WTC11 (cell line): ENCODE measurements at regions not wholly inside any gene's neighbourhood (a gene's known extent, or its start where the extent isn't known, plus 50 kb on each side); places are given as distances from the start of the nearest gene placed in this dataset.

Experiments used
- ATAC-seq: fragments of 200-7000 bp; cut with Tn5 transposase; 2 replicates; pipeline ENCODE4 v1.10.0; 2021; ENCODE audit warnings: mild to moderate bottlenecking, moderate library complexity
- CTCF ChIA-PET: fragments of 300-600 bp; sonication (Branson Sonifier 250); formaldehyde crosslinking; loops from one replicate; lab custom pipeline; 2021; ENCODE audit warnings: antibody characterized with exemption; lab: Charles Lee
- POLR2A ChIA-PET: fragments of 350-600 bp; sonication (Branson Sonifier 250); formaldehyde crosslinking; loops from one replicate; lab custom pipeline; 2021; ENCODE audit warnings: antibody characterized with exemption; lab: Charles Lee
- DNase-seq: peaks from one replicate; pipeline ENCODE4 v3.0.0; 2021; ENCODE audit warnings: low spot score
- H3K27ac Mint-ChIP-seq: 2 replicates; pipeline ENCODE4 v1.8.0; 2021; ENCODE audit warnings: mixed read lengths
- H3K27me3 Mint-ChIP-seq: 2 replicates; pipeline ENCODE4 v1.8.0; 2021; ENCODE audit warnings: low read depth, mild to moderate bottlenecking, moderate library complexity, mixed read lengths
- H3K36me3 Mint-ChIP-seq: 2 replicates; pipeline ENCODE4 v1.8.0; 2021; ENCODE audit warnings: mixed read lengths
- H3K4me1 Mint-ChIP-seq: 2 replicates; pipeline ENCODE4 v1.8.0; 2022; ENCODE audit warnings: mixed read lengths
- H3K4me3 Mint-ChIP-seq: 2 replicates; pipeline ENCODE4 v1.8.0; 2021; ENCODE audit warnings: mild to moderate bottlenecking, moderate library complexity, mixed read lengths
- H3K9me3 Mint-ChIP-seq: 2 replicates; pipeline ENCODE4 v1.8.0; 2021; ENCODE audit warnings: mixed read lengths
- CBFB ChIP-seq: sonication (generic); formaldehyde crosslinking; IDR thresholded peaks from 2 replicates; pipeline ENCODE4 v1.8.1; 2022; ENCODE audit warnings: mild to moderate bottlenecking, low read depth, missing genetic modification reagents
- CREB1 ChIP-seq: sonication (generic); formaldehyde crosslinking; IDR thresholded peaks from 2 replicates; pipeline ENCODE4 v1.8.0; 2023; ENCODE audit warnings: mild to moderate bottlenecking, missing genetic modification reagents
- ETV6 ChIP-seq: sonication (generic); formaldehyde crosslinking; IDR thresholded peaks from 2 replicates; pipeline ENCODE4 v1.8.1; 2022; ENCODE audit warnings: mild to moderate bottlenecking, missing genetic modification reagents
- HMGA2 ChIP-seq: fragments of 250-450 bp; sonication (Bioruptor Pico); IDR thresholded peaks from 2 replicates; pipeline ENCODE4 v1.4.0; 2021; ENCODE audit warnings: mild to moderate bottlenecking, moderate library complexity
- NFATC4 ChIP-seq: fragments of 250-450 bp; sonication (Bioruptor Pico); IDR thresholded peaks from 2 replicates; pipeline ENCODE4 v1.9.0; 2021; ENCODE audit warnings: mild to moderate bottlenecking
- NFE2L1 ChIP-seq: sonication (generic); formaldehyde crosslinking; IDR thresholded peaks from 2 replicates; pipeline ENCODE4 v1.8.1; 2023; ENCODE audit warnings: missing genetic modification reagents
- NR3C1 ChIP-seq: sonication (generic); formaldehyde crosslinking; conservative IDR thresholded peaks from 2 replicates; pipeline ENCODE4 v1.8.1; 2023; ENCODE audit warnings: low read depth, mild to moderate bottlenecking, missing genetic modification reagents
- PRRX2 ChIP-seq: fragments of 250-450 bp; sonication (Bioruptor Pico); IDR thresholded peaks from 2 replicates; pipeline ENCODE4 v1.8.0; 2021; ENCODE audit warnings: mild to moderate bottlenecking
- ZNF138 ChIP-seq: sonication (generic); formaldehyde crosslinking; conservative IDR thresholded peaks from 2 replicates; pipeline ENCODE4 v1.8.1; 2022; ENCODE audit warnings: mild to moderate bottlenecking, moderate library complexity, missing genetic modification reagents
- ZNF232 ChIP-seq: sonication (generic); formaldehyde crosslinking; IDR thresholded peaks from 2 replicates; pipeline ENCODE4 v1.8.0; 2022; ENCODE audit warnings: mild to moderate bottlenecking, missing genetic modification reagents
- ZNF263 ChIP-seq: sonication (generic); formaldehyde crosslinking; IDR thresholded peaks from 2 replicates; pipeline ENCODE4 v1.8.1; 2022; ENCODE audit warnings: low read depth, mild to moderate bottlenecking, moderate library complexity, missing genetic modification reagents
- ZNF416 ChIP-seq: fragments of 250-450 bp; sonication (Bioruptor Pico); IDR thresholded peaks from 2 replicates; pipeline ENCODE4 v1.9.0; 2021; ENCODE audit warnings: mild to moderate bottlenecking, inconsistent platforms
- TF ChIP-seq, protein P1 (sequence below): sonication (generic); formaldehyde crosslinking; IDR thresholded peaks from 2 replicates; pipeline ENCODE4 v1.8.0; 2022; ENCODE audit warnings: mild to moderate bottlenecking, missing genetic modification reagents
- TF ChIP-seq, protein P2 (sequence below): fragments of 250-450 bp; sonication (Bioruptor Pico); IDR thresholded peaks from 2 replicates; pipeline ENCODE4 v1.9.0; 2021; ENCODE audit warnings: mild to moderate bottlenecking
- TF ChIP-seq, protein P3 (sequence below): fragments of 250-450 bp; sonication (Bioruptor Pico); conservative IDR thresholded peaks from 2 replicates; pipeline ENCODE4 v1.9.0; 2021; ENCODE audit warnings: mild to moderate bottlenecking
- TF ChIP-seq, protein P4 (sequence below): sonication (generic); formaldehyde crosslinking; IDR thresholded peaks from 2 replicates; pipeline ENCODE4 v1.8.0; 2022; ENCODE audit warnings: missing genetic modification reagents
- TF ChIP-seq, protein P5 (sequence below): fragments of 250-450 bp; sonication (Bioruptor Pico); IDR thresholded peaks from 2 replicates; pipeline ENCODE4 v1.9.0; 2021; ENCODE audit warnings: moderate library complexity, mild to moderate bottlenecking, inconsistent platforms, borderline replicate concordance
- TF ChIP-seq, protein P6 (sequence below): sonication (generic); formaldehyde crosslinking; IDR thresholded peaks from 2 replicates; pipeline ENCODE4 v1.8.1; 2022; ENCODE audit warnings: low read depth, mild to moderate bottlenecking, moderate library complexity, missing genetic modification reagents, borderline replicate concordance
- TF ChIP-seq, protein P7 (sequence below): sonication (generic); formaldehyde crosslinking; IDR thresholded peaks from 2 replicates; pipeline ENCODE4 v1.8.0; 2022; ENCODE audit warnings: mild to moderate bottlenecking, missing genetic modification reagents

DNA sequence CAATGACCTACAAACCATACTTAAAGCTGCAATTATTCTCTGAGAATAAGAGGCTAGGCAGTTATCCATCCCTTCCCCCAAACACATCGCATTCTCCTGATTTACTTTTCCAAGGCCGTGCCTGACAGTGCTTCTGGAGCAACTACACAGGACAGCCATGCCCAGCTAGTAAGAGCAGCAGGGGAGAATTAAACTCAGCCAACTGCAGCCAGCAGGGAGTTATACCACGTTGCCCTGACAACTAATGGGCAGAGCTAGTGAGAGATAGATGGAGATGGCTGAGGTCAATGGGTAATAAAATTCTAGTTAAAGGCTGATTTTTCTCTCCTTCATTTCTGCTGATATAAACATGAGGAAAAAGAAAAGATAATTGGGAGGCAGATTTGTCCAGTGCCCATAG lies 193.8 kb upstream of the PPP2R3A start:
- no peak for DNase-seq
- Mint-ChIP-seq H3K27me3 (peaks cover 4% of the 10 kb centered on the region; the same call in 1 of the 2 replicates), H3K9me3 (peaks cover 7% of the 10 kb centered on the region), H3K36me3 (no peaks in the 10 kb centered on the region), H3K27ac (no peak overlapping the region), H3K4me1 (0 out of 2 replicates have a peak, but pooled peaks cover 3% of the 10 kb centered on the region), H3K4me3 (no peak overlapping the region)
- ATAC-seq = peak; percentile 50
- ChIA-PET CTCF (no interaction called here), POLR2A (no interaction called here)
- TF ChIP-seq CREB1 (CRISPR knock-in tag) (no peak), NFATC4 (CRISPR knock-in tag) (no peak), CBFB (no peak), ZNF416 (CRISPR knock-in tag) (no peak), ZNF138 (no peak), NFE2L1 (CRISPR knock-in tag) (no peak), HMGA2 (CRISPR knock-in tag) (no peak), NR3C1 (no peak), PRRX2 (CRISPR knock-in tag) (no peak), ZNF232 (CRISPR knock-in tag) (no peak), ZNF263 (no peak), ETV6 (CRISPR knock-in tag) (no peak)
- TF ChIP-seq, protein P1, sequence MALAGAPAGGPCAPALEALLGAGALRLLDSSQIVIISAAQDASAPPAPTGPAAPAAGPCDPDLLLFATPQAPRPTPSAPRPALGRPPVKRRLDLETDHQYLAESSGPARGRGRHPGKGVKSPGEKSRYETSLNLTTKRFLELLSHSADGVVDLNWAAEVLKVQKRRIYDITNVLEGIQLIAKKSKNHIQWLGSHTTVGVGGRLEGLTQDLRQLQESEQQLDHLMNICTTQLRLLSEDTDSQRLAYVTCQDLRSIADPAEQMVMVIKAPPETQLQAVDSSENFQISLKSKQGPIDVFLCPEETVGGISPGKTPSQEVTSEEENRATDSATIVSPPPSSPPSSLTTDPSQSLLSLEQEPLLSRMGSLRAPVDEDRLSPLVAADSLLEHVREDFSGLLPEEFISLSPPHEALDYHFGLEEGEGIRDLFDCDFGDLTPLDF = no peak
- TF ChIP-seq, protein P2, sequence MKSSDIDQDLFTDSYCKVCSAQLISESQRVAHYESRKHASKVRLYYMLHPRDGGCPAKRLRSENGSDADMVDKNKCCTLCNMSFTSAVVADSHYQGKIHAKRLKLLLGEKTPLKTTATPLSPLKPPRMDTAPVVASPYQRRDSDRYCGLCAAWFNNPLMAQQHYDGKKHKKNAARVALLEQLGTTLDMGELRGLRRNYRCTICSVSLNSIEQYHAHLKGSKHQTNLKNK (CRISPR knock-in tag) = no peak
- TF ChIP-seq, protein P3, sequence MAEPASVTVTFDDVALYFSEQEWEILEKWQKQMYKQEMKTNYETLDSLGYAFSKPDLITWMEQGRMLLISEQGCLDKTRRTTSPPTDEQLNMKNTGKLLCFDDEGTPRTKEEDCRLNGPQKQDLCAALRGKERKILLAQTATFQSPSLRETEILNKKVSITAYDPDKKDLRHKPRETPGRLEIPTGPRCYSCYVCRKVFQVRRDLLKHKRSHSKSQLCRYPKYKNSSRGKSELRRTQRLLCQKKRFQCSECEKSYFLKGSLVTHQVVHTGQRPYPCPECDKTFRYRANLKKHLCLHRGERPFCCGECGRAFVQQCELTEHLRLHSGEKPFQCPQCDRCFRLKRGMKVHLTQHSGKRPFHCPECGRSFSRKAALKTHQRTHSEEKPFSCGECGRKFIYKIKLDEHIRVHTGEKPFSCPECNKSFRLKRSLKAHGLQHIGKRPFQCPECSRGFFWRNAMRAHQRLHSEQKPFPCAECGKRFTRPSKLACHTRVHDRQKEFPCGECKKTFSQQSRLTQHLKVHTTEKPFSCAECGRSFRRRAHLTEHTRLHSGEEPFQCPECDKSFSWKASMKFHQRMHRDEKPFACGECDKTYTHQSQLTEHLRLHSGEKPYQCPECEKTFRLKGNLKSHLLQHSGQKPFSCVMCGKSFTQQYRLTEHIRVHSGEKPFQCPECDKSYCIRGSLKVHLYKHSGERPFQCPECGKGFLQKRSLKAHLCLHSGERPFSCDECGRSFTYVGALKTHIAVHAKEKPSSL (CRISPR knock-in tag) = no peak
- TF ChIP-seq, protein P4, sequence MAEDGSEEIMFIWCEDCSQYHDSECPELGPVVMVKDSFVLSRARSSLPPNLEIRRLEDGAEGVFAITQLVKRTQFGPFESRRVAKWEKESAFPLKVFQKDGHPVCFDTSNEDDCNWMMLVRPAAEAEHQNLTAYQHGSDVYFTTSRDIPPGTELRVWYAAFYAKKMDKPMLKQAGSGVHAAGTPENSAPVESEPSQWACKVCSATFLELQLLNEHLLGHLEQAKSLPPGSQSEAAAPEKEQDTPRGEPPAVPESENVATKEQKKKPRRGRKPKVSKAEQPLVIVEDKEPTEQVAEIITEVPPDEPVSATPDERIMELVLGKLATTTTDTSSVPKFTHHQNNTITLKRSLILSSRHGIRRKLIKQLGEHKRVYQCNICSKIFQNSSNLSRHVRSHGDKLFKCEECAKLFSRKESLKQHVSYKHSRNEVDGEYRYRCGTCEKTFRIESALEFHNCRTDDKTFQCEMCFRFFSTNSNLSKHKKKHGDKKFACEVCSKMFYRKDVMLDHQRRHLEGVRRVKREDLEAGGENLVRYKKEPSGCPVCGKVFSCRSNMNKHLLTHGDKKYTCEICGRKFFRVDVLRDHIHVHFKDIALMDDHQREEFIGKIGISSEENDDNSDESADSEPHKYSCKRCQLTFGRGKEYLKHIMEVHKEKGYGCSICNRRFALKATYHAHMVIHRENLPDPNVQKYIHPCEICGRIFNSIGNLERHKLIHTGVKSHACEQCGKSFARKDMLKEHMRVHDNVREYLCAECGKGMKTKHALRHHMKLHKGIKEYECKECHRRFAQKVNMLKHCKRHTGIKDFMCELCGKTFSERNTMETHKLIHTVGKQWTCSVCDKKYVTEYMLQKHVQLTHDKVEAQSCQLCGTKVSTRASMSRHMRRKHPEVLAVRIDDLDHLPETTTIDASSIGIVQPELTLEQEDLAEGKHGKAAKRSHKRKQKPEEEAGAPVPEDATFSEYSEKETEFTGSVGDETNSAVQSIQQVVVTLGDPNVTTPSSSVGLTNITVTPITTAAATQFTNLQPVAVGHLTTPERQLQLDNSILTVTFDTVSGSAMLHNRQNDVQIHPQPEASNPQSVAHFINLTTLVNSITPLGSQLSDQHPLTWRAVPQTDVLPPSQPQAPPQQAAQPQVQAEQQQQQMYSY (CRISPR knock-in tag) = no peak
- TF ChIP-seq, protein P5, sequence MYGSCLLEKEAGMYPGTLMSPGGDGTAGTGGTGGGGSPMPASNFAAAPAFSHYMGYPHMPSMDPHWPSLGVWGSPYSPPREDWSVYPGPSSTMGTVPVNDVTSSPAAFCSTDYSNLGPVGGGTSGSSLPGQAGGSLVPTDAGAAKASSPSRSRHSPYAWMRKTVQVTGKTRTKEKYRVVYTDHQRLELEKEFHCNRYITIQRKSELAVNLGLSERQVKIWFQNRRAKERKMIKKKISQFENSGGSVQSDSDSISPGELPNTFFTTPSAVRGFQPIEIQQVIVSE (CRISPR knock-in tag) = no peak
- TF ChIP-seq, protein P6, sequence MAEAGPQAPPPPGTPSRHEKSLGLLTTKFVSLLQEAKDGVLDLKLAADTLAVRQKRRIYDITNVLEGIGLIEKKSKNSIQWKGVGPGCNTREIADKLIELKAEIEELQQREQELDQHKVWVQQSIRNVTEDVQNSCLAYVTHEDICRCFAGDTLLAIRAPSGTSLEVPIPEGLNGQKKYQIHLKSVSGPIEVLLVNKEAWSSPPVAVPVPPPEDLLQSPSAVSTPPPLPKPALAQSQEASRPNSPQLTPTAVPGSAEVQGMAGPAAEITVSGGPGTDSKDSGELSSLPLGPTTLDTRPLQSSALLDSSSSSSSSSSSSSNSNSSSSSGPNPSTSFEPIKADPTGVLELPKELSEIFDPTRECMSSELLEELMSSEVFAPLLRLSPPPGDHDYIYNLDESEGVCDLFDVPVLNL = no peak
- TF ChIP-seq, protein P7, sequence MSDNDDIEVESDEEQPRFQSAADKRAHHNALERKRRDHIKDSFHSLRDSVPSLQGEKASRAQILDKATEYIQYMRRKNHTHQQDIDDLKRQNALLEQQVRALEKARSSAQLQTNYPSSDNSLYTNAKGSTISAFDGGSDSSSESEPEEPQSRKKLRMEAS (CRISPR knock-in tag) = no peak
